NB4 (cell line): ENCODE measurements at regions not wholly inside any gene's neighbourhood (a gene's known extent, or its start where the extent isn't known, plus 50 kb on each side); places are given as distances from the start of the nearest gene placed in this dataset.

Source experiments
- DNase-seq: peaks from one replicate; pipeline ENCODE4 v3.0.0; 2010; ENCODE audit warnings: low read depth
- H3K4me3 ChIP-seq: one replicate; pipeline ENCODE4 v1.5.1; 2011; ENCODE audit warnings: mild to moderate bottlenecking, low read depth, low read length, moderate library complexity
- MYC ChIP-seq: IDR thresholded peaks from 2 replicates; pipeline ENCODE4 v1.6.1; 2011; ENCODE audit warnings: low read depth, low read length
- POLR2A ChIP-seq: IDR thresholded peaks from 2 replicates; pipeline ENCODE4 v1.6.1; 2011; ENCODE audit warnings: mild to moderate bottlenecking; ENCODE audit not compliant: insufficient read length; ENCODE audit errors: extremely low read depth
- TF ChIP-seq, protein P1 (sequence below): IDR thresholded peaks from one replicate; pipeline ENCODE4 v1.5.1; 2012; ENCODE audit warnings: low read depth, low read length
- TF ChIP-seq, protein P2 (sequence below): IDR thresholded peaks from 2 replicates; pipeline ENCODE4 v1.6.1; 2011; ENCODE audit warnings: low read depth, low read length

DNA sequence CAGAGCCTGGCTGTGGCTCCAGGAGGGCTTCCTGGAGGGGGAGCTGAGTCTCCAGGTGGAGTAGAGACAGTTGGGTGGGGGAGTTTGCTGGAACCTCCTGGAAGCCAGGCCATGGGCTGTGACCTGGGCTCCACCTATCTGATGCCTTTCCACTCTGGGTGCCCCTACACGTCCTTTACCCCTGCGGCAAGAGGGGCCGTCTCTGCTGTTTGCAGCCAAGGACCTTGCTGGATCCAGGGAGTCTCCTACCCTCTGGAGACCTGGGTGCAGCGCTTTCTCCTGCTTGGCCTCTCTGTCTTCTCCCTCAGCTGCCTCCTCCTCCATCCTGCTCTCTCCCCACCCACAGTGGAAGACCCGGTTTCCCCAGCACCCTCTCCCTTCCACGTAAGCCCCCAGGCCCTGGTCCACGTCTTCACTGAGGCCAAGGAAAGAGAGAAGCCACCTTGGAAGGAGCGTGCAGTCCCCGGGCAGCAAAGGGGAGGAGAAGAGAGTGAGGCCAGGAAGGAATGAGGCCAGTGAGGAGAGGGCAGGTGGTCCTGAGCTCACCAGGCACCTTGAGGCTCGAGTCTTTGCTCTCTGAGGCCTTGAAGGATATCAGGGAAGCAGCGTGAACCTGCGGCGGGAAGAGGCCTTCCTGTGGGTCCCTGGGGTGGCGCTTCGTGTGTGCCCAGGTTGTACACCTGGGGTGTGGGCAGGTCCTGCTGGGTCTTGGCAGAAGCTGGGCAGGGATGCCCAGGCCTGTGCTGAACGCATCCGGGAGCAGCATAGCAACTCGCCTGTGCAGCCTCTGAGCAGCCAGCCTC lies 294.3 kb upstream of the RTL1 start:
- DNase-seq: no peak
- H3K4me3 ChIP-seq: no peak overlapping the region
- TF ChIP-seq MYC (no peak), POLR2A (no peak)
- TF ChIP-seq, protein P1, sequence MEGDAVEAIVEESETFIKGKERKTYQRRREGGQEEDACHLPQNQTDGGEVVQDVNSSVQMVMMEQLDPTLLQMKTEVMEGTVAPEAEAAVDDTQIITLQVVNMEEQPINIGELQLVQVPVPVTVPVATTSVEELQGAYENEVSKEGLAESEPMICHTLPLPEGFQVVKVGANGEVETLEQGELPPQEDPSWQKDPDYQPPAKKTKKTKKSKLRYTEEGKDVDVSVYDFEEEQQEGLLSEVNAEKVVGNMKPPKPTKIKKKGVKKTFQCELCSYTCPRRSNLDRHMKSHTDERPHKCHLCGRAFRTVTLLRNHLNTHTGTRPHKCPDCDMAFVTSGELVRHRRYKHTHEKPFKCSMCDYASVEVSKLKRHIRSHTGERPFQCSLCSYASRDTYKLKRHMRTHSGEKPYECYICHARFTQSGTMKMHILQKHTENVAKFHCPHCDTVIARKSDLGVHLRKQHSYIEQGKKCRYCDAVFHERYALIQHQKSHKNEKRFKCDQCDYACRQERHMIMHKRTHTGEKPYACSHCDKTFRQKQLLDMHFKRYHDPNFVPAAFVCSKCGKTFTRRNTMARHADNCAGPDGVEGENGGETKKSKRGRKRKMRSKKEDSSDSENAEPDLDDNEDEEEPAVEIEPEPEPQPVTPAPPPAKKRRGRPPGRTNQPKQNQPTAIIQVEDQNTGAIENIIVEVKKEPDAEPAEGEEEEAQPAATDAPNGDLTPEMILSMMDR: no peak
- TF ChIP-seq, protein P2, sequence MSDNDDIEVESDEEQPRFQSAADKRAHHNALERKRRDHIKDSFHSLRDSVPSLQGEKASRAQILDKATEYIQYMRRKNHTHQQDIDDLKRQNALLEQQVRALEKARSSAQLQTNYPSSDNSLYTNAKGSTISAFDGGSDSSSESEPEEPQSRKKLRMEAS: no peak

DNA sequence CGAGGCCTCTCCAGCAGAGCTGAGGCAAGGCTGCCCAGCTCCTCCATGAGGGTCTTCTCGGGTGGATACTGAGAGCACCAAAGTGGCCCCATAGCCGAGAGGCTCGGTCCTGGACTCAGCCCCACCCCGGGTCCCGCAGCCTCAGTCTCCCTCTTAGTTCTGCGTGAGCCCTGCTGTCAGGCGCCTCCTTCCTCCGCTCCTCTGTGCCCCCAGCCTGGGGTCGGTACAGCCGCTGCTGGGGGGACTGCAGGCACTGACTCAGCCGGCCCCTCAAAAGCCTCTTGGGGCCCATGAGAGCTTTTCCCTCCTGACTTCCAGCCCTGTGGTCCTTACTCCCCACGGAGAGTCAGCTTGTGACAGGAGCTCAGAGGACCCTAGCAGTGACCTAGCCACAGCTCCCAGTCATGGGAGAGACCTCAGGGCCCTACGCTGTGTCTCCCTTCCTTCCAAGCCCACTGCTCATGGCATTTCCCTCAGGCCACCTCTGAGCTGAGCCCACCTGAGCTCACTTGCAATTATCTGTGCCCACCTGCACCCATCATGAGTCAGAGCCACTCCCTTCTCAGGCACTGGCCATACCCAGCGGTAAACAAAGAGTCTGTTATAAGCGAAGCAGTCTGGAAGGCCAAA lies 295.0 kb upstream of the RTL1 start:
- H3K4me3 ChIP-seq: no peak overlapping the region
- no peak for DNase-seq
- no peak for TF ChIP-seq POLR2A
- TF ChIP-seq, protein P2: no peak

DNA sequence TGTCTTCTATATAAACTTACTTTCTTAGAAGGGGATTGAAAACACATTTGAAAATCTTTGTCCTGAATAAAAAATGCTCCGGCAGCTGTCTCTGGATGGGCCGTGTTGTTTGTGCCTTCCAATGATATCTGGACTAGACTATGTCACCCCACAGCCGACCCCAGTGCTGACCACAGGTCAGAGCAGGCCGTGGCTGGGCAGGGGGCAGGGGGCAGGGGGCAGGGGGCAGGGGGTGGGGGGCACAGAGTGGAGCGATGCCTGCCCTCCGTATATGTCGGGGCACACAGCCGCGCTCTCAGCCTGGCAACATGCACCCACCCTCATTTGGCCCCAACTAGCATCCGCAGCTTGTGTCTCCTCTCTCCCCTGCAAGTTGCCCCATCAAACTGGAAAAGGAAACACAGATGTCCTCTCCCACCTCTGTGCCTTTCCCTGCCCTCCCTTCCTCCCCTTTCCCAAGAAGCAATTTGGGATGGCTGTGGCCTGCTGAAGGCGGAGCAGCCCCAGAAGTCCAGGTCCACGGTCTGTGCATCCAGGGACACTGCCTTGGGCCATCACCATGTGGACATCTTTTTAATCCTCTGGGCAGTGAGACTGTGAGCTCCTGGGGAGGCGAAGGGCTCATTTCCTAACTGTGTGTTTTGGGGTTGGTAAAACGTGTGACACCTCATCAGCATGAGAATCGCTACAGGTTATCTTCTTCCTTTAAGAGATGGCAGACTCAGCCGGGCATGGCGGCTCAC lies 295.7 kb upstream of the RTL1 start:
- no peak overlapping the region for H3K4me3 ChIP-seq
- TF ChIP-seq, protein P1: no peak
- TF ChIP-seq POLR2A (no peak), MYC (no peak)
- TF ChIP-seq, protein P2: no peak
- DNase-seq: no peak

DNA sequence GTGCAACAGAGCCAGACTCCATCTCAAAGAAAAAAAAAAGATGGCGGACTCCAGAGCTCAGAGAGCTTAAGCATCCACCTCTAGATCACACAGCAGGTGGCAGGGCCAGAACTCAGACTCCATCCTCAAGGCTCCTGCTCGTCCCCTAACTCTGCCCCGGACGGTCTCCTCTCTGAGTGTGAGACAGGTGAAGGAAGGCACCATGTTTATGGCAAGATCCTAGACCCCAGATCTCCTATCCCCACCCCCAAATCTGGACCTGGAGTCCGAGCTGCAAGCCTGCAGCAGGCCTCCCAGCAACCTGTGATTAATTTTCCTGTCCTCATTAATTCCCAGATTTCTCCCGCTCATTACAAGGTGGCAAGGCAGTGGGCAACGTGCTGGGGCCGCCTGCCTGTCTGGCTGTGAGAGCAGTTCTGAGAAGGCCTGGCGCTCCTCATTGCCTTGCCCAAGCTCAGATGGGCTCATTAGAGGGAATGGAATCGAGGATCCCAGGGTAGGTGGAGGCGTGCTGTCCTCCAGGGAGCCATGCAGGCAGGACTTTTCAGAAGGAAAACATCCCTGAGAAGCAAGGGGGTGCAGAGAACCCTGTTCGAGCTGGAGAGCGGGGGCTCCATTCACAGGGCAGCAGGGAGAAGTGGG lies 296.6 kb upstream of the RTL1 start:
- no peak overlapping the region for H3K4me3 ChIP-seq
- no peak for DNase-seq
- TF ChIP-seq MYC (no peak), POLR2A (no peak)
- TF ChIP-seq, protein P1: no peak
- TF ChIP-seq, protein P2: no peak

DNA sequence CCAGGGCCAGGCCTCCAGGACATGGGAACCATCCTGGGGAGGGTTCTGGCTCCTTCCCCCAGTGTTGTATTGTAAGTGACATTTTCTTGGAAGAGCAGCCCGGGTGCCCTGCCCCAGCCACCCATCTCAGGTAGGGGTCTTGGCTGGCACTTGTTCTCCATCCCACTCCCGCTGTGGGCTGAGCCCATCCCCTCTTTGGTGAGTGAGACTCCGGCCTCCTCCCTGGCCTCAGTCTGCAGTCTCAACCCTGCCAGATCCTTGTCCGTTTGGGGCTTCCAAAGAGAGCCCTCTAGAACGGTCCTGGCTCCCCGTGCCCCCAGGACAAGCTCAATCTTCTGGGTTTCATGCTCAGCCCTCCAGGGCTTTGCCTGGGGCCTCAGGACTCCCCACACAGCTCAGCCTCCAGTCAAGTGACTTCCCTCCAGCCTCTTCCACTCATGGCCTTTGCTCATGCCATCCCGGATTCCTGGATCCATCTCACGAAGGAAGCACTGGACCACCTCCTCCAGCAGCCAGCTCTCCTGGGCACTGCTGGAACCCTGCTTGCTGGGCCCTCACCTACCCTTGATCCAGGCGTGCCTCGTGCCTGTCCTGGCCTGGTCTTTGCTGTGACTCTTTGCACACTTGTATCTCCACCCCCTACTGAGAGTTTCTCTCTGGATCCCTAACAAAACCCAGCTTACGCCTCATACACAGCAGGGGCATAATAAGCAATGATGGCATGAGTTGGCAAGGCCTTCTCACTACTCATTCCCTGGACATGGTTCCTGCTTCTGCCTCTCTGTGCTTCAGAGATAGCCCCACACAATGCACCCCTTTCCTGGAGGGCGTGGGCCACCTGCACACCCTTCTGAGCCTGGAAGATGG lies 297.4 kb upstream of the RTL1 start:
- no peak for DNase-seq
- H3K4me3 ChIP-seq: no peak overlapping the region
- TF ChIP-seq, protein P2: no peak
- no peak for TF ChIP-seq POLR2A

DNA sequence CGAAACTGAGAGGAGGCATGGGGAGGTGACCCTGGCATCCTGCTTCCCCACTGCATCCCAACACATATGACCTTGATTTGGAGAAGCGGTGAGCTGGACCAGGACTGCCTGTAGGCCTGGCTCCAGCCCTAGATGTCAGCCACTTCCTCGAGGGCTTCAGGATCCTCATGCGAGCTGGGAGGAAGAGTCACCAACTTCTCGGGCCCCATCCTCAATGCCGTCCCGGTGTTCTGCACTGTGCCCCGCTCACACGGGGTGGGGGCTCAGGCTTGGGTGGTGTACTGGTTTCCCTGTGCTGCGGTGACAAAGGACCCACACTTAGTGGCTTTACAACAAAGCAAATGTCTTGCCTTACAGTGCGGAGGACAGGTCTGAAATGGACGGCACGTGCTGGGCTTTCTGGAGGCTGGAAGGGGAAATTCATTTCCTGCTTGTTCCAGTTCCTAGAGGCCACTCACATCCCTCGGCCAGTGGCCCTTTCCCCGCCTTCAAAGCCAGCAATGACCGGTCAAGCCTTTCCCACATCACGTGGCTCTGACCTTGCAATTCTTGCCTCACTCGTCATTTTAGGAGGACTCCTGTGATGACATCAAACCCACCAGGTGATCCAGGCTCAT lies 298.1 kb upstream of the RTL1 start:
- TF ChIP-seq, protein P2: no peak
- TF ChIP-seq POLR2A (no peak), MYC (no peak)
- TF ChIP-seq, protein P1: no peak
- DNase-seq: no peak
- no peak overlapping the region for H3K4me3 ChIP-seq
